ENCODE measurements at regions not wholly inside any gene's neighbourhood (a gene's known extent, or its start where the extent isn't known, plus 50 kb on each side); places are given as distances from the start of the nearest gene placed in this dataset.

GRCh38 chrX:80312448-80312847 lies 107.8 kb upstream of the TENT5D start:
- DNase-seq, result no peak

DNA sequence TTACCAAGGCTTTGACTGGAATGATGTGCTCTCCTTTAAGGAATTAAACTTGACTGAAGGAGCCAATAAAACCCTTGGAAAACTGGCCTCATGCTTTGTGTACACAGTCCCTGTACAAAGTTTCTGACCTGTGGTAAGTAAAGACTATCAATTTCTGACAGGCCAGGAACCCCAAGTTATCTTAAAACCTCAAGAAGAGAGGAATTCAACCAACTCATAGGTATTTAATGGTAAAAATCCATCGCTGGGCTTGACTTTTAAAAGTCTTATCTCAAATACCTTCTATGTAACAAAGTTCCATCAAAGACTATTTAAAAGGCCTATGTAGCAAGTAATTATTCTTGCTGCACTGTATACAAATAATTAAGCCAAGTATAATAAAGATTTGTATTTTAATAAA lies 103.7 kb upstream of the TENT5D start:
- DNase-seq, result no peak

GRCh38 chrX:80317646-80318045 lies 102.6 kb upstream of the TENT5D start:
- no peak for DNase-seq

- DNase-seq, result no peak
These were observed 89.0 kb upstream of the TENT5D start for GRCh38 chrX:80331285-80331684.

GRCh38 chrX:80334583-80334982 lies 85.7 kb upstream of the TENT5D start:
- no peak for DNase-seq

DNA sequence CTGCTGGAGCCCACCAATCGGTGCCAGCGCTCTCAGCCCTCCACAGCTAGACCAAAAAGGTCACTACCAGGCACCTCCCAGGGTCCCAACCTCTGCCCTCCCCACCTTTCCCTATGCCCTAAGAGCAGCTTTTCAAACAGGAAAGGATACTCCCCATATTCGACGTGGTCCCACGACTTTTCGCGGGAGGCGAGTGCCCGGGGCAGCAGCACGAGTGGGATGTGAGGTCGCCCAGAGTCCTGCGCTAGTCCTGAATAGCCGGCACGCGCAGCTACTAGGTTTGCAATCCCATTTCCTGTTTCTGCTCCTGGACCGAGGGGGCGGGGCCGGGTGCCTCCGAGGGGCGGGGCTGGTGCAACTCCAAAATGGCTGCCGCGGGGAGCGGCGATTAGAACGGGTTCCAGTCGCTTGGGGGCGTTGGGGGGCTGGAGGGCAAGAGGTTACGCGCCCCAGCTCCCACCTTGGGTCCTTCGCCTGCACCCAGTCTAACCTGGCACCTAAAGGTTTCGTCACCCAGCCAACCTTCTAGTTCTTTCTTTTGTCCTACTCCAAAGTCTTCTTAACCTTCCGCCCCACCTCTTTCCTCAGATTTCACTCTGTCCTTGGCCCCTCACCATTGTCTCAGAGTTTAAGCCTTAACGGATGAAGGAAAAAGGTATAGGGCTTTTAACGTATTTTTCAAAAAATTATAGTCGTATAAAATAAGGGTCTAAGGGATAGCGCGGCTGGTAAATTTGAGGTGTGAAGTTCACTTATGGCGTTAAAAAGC lies 85.0 kb upstream of the TENT5D start:
- DNase-seq, result no peak

- DNase-seq, result no peak
These were observed 65.2 kb upstream of the TENT5D start for GRCh38 chrX:80354966-80355465.
